H9 (cell line): ENCODE measurements at regions not wholly inside any gene's neighbourhood (a gene's known extent, or its start where the extent isn't known, plus 50 kb on each side); places are given as distances from the start of the nearest gene placed in this dataset.

Experiments used
- DNase-seq: peaks from one replicate; pipeline ENCODE4 v3.0.0-alpha.2; 2017
- H2AFZ ChIP-seq: one replicate; pipeline ENCODE4 v1.6.1; 2013; ENCODE audit warnings: mild to moderate bottlenecking, low read length, control low read depth, moderate library complexity
- H2AK5ac ChIP-seq: 2 replicates; pipeline ENCODE4 v1.6.1; 2013; ENCODE audit warnings: low read length, control low read depth, mixed read lengths; ENCODE audit not compliant: insufficient read length
- H2BK120ac ChIP-seq: one replicate; pipeline ENCODE4 v1.6.1; 2013; ENCODE audit warnings: low read depth, mild to moderate bottlenecking, low read length, control low read depth, inconsistent platforms; ENCODE audit not compliant: poor library complexity, severe bottlenecking
- H2BK12ac ChIP-seq: 2 replicates; pipeline ENCODE4 v1.6.1; 2013; ENCODE audit warnings: low read length, control low read depth, mixed read lengths, low read depth; ENCODE audit not compliant: insufficient read length
- H2BK15ac ChIP-seq: 2 replicates; pipeline ENCODE4 v1.6.1; 2013; ENCODE audit warnings: low read depth, low read length, control low read depth
- H2BK20ac ChIP-seq: one replicate; pipeline ENCODE4 v1.6.1; 2013; ENCODE audit warnings: low read depth, mild to moderate bottlenecking, low read length, control low read depth, inconsistent platforms; ENCODE audit not compliant: poor library complexity, severe bottlenecking
- H2BK5ac ChIP-seq: 2 replicates; pipeline ENCODE4 v1.6.1; 2013; ENCODE audit warnings: low read length, control low read depth, mixed read lengths; ENCODE audit not compliant: insufficient read length
- H3K14ac ChIP-seq: 2 replicates; pipeline ENCODE4 v1.6.1; 2013; ENCODE audit warnings: low read length, control low read depth; ENCODE audit not compliant: insufficient read depth
- H3K18ac ChIP-seq: 2 replicates; pipeline ENCODE4 v1.6.1; 2013; ENCODE audit warnings: low read depth, mild to moderate bottlenecking, mixed read lengths, low read length, control low read depth; ENCODE audit not compliant: insufficient read length
- H3K23ac ChIP-seq: 2 replicates; pipeline ENCODE4 v1.6.1; 2013; ENCODE audit warnings: low read length, control low read depth, mixed read lengths, low read depth; ENCODE audit not compliant: insufficient read length
- H3K23me2 ChIP-seq: 2 replicates; pipeline ENCODE4 v1.6.1; 2013; ENCODE audit warnings: low read depth, mild to moderate bottlenecking, mixed read lengths, low read length, control low read depth; ENCODE audit not compliant: insufficient read length, poor library complexity, severe bottlenecking
- H3K27ac ChIP-seq: 2 replicates; pipeline ENCODE4 v1.5.1; 2013; ENCODE audit warnings: low read length, control low read depth, mixed read lengths, low read depth; ENCODE audit not compliant: insufficient read length
- H3K27me3 ChIP-seq: 2 replicates; pipeline ENCODE4 v1.6.1; 2013; ENCODE audit warnings: low read length, control low read depth, inconsistent platforms; ENCODE audit not compliant: insufficient read depth
- H3K4ac ChIP-seq: 2 replicates; pipeline ENCODE4 v1.6.1; 2013; ENCODE audit warnings: low read depth, mild to moderate bottlenecking, control low read depth, inconsistent platforms, low read length, moderate library complexity
- H3K4me1 ChIP-seq: 2 replicates; pipeline ENCODE4 v1.6.1; 2013; ENCODE audit warnings: low read length, control low read depth, inconsistent platforms; ENCODE audit not compliant: insufficient read depth
- H3K4me2 ChIP-seq: 2 replicates; pipeline ENCODE4 v1.6.1; 2013; ENCODE audit warnings: low read length, control low read depth, mixed read lengths; ENCODE audit not compliant: insufficient read length, insufficient read depth
- H3K56ac ChIP-seq: 2 replicates; pipeline ENCODE4 v1.6.1; 2013; ENCODE audit warnings: low read depth, mild to moderate bottlenecking, mixed read lengths, low read length, control low read depth; ENCODE audit not compliant: insufficient read length
- H3K79me1 ChIP-seq: 2 replicates; pipeline ENCODE4 v1.6.1; 2013; ENCODE audit warnings: low read depth, mild to moderate bottlenecking, moderate library complexity, low read length, control low read depth, inconsistent platforms; ENCODE audit not compliant: insufficient read depth, poor library complexity, severe bottlenecking
- H3K79me2 ChIP-seq: 2 replicates; pipeline ENCODE4 v1.6.1; 2013; ENCODE audit warnings: low read length, control low read depth, inconsistent platforms; ENCODE audit not compliant: insufficient read depth
- H3K9ac ChIP-seq: 2 replicates; pipeline ENCODE4 v1.6.1; 2013; ENCODE audit warnings: low read length, control low read depth, mixed read lengths; ENCODE audit not compliant: insufficient read length; ENCODE audit errors: extremely low read depth
- H3K9me3 ChIP-seq: one replicate; pipeline ENCODE4 v1.6.1; 2013; ENCODE audit warnings: low read depth, low read length, inconsistent platforms; ENCODE audit not compliant: control insufficient read depth
- H3T11ph ChIP-seq: one replicate; pipeline ENCODE4 v1.6.1; 2013; ENCODE audit warnings: mild to moderate bottlenecking, low read length, control low read depth, inconsistent platforms
- H4K20me1 ChIP-seq: one replicate; pipeline ENCODE4 v1.6.1; 2013; ENCODE audit not compliant: control insufficient read depth, insufficient read length, insufficient read depth
- H4K5ac ChIP-seq: 2 replicates; pipeline ENCODE4 v1.6.1; 2013; ENCODE audit warnings: low read depth, mild to moderate bottlenecking, mixed read lengths, low read length, control low read depth; ENCODE audit not compliant: insufficient read length
- H4K8ac ChIP-seq: replicated peaks from 2 replicates; pipeline ENCODE4 v1.6.1; 2013; ENCODE audit warnings: low read length, control low read depth, mixed read lengths, low read depth; ENCODE audit not compliant: insufficient read length
- H4K91ac ChIP-seq: 2 replicates; pipeline ENCODE4 v1.6.1; 2013; ENCODE audit warnings: low read depth, mild to moderate bottlenecking, moderate library complexity, mixed read lengths, low read length, control low read depth; ENCODE audit not compliant: insufficient read length
- H3K27ac Mint-ChIP-seq, 3 experiments: 2 replicates in 2 of 3; 3 replicates in 1 of 3; pipeline ENCODE4 v1.8.0; 2020 to 2021; ENCODE audit warnings: mixed read lengths in 3 of 3, mild to moderate bottlenecking in 1 of 3, moderate library complexity in 1 of 3
- H3K27me3 Mint-ChIP-seq: 2 replicates; pipeline ENCODE4 v1.8.0; 2021; ENCODE audit warnings: low read depth, mild to moderate bottlenecking, moderate library complexity, mixed read lengths
- H3K36me3 Mint-ChIP-seq, 3 experiments: 2 replicates in 2 of 3; 3 replicates in 1 of 3; pipeline ENCODE4 v1.8.0; 2020 to 2021; ENCODE audit warnings: low read depth in 3 of 3, mixed read lengths in 3 of 3; ENCODE audit not compliant: insufficient read depth in 1 of 3
- H3K4me1 Mint-ChIP-seq, 2 experiments: 2 replicates each; pipeline ENCODE4 v1.8.0; 2020; ENCODE audit warnings: mixed read lengths in 2 of 2
- H3K4me3 Mint-ChIP-seq, 2 experiments: 2 replicates in 1 of 2; 3 replicates in 1 of 2; pipeline ENCODE4 v1.8.0; 2020 to 2021; ENCODE audit warnings: mild to moderate bottlenecking in 2 of 2, mixed read lengths in 2 of 2, moderate library complexity in 1 of 2
- H3K9me3 Mint-ChIP-seq, 2 experiments: 2 replicates in 1 of 2; 3 replicates in 1 of 2; pipeline ENCODE4 v1.8.0; 2020; ENCODE audit warnings: mild to moderate bottlenecking in 2 of 2, mixed read lengths in 2 of 2, moderate library complexity in 1 of 2
- CTCF ChIP-seq: fragments of 200-600 bp; sonication (generic); conservative IDR thresholded peaks from 3 replicates; pipeline ENCODE4 v1.8.0; 2021; ENCODE audit warnings: antibody characterized with exemption, mild to moderate bottlenecking
- WGBS: extraction: QIAGEN DNeasy Blood & Tissue Kit; methylation state at CpG from one replicate; pipeline ENCODE4 v1.1.7; 2013; ENCODE audit warnings: missing lambda C conversion rate, low lambda C conversion rate, mixed read lengths; ENCODE audit not compliant: insufficient read length; ENCODE audit errors: extremely low coverage; 5-methylcytosine and 5-hydroxymethylcytosine counted together

- Mint-ChIP-seq H3K36me3 (peaks cover 0 to 12% (median 0%) of the 10 kb centered on the region in 3 experiments; a peak in 3 of 7 replicates), H3K9me3 (peaks cover 7 to 11% of the 10 kb centered on the region in 2 experiments), H3K4me3 (no peak overlapping the region), H3K4me1 (peaks cover 13 to 16% of the 10 kb centered on the region in 2 experiments), H3K27me3 (no peaks in the 10 kb centered on the region), H3K27ac (no peak overlapping the region)
- H3K18ac ChIP-seq = no peak overlapping the region
- H3K27me3 ChIP-seq = no peaks in the 10 kb centered on the region
- H4K5ac ChIP-seq = no peak overlapping the region
- no peak for DNase-seq
- peaks cover 2% of the 10 kb centered on the region for H3K23me2 ChIP-seq
- H2BK20ac ChIP-seq = no peak overlapping the region
- H2AFZ ChIP-seq = no peak overlapping the region
- no peaks in the 10 kb centered on the region for H3K9me3 ChIP-seq
- no peak overlapping the region for H3K56ac ChIP-seq
- H3K9ac ChIP-seq = no peak overlapping the region
- no peak overlapping the region for H2BK15ac ChIP-seq
- no peak overlapping the region for H2BK5ac ChIP-seq
- no peaks in the 10 kb centered on the region for H3K79me1 ChIP-seq
- no peak overlapping the region for H3K4me2 ChIP-seq
- H2BK12ac ChIP-seq = no peak overlapping the region
- no peak overlapping the region for H2AK5ac ChIP-seq
- no peaks in the 10 kb centered on the region for H4K20me1 ChIP-seq
- no peak overlapping the region for H3K27ac ChIP-seq
- no peak for TF ChIP-seq CTCF
- no peak overlapping the region for H4K91ac ChIP-seq
- H3K79me2 ChIP-seq = no peaks in the 10 kb centered on the region
- H4K8ac ChIP-seq = no peak overlapping the region
- no peak overlapping the region for H3K23ac ChIP-seq
- peaks cover 4% of the 10 kb centered on the region; the same call in 1 of the 2 replicates for H3K4me1 ChIP-seq
- H2BK120ac ChIP-seq = no peak overlapping the region
- no peak overlapping the region for H3K4ac ChIP-seq
- no peak overlapping the region for H3T11ph ChIP-seq
- no CpG with 5 or more reads among the region's 2 CpGs for WGBS
- no peak overlapping the region for H3K14ac ChIP-seq
Observed at GRCh38 chr6:134407791-134408190, 89.9 kb upstream of the SGK1 start.
